ENCODE measurements at regions not wholly inside any gene's neighbourhood (a gene's known extent, or its start where the extent isn't known, plus 50 kb on each side); places are given as distances from the start of the nearest gene placed in this dataset.

DNA sequence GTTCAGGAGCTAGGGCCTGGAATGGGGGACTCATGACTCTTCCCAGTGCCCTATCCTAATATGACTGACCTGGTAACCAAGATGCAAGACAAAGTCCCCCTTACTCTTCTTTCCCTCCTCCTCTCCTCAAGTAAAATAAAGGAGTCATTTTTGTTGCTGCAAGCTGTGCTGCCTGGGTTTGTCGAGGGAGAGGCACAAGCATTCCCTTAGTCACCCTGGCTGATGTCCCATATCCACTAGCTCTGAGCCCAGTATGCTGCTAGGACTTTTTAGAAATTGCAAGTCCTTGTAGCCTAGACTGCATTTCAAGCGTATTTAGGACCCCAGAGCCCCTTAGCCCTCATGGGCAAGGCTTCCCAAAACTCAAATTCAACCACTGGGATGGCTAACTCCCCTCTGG is 338.5 kb upstream of the SETBP1 start:
- TF ChIP-seq POLR2A (IDR thresholded peaks at IDR 0.05) (no peak), POLR2AphosphoS5 (IDR thresholded peaks at IDR 0.05) (no peak)

Measured in transverse colon (tissue), 3 donors.